Progenitor cell of endocrine pancreas (in vitro differentiated cells): ENCODE measurements at regions not wholly inside any gene's neighbourhood (a gene's known extent, or its start where the extent isn't known, plus 50 kb on each side); places are given as distances from the start of the nearest gene placed in this dataset.
"Not testable (repeated sequence)": the region's sequence is repeated elsewhere in the genome, so short reads cannot be mapped to it uniquely, and the experiment has no call there.

Source experiments
- DNase-seq: peaks from one replicate; pipeline ENCODE4 v3.0.0; 2021; ENCODE audit warnings: low spot score; ENCODE audit not compliant: unreplicated experiment
- H3K27ac Mint-ChIP-seq: 2 replicates; pipeline ENCODE4 v1.8.0; 2021; ENCODE audit warnings: mild to moderate bottlenecking, moderate library complexity, mixed read lengths
- H3K27me3 Mint-ChIP-seq: 2 replicates; pipeline ENCODE4 v1.8.0; 2021; ENCODE audit warnings: mixed read lengths
- H3K36me3 Mint-ChIP-seq: 2 replicates; pipeline ENCODE4 v1.8.0; 2022; ENCODE audit warnings: mixed read lengths; ENCODE audit not compliant: insufficient read depth
- H3K4me1 Mint-ChIP-seq: 2 replicates; pipeline ENCODE4 v1.8.0; 2021; ENCODE audit warnings: low read depth, mixed read lengths
- H3K4me3 Mint-ChIP-seq: 2 replicates; pipeline ENCODE4 v1.8.0; 2021; ENCODE audit warnings: low read depth, mild to moderate bottlenecking, moderate library complexity, mixed read lengths
- H3K9me3 Mint-ChIP-seq: 2 replicates; pipeline ENCODE4 v1.8.0; 2021; ENCODE audit warnings: low read depth, mixed read lengths
- TF ChIP-seq, protein P1 (sequence below): fragments of 200-600 bp; sonication (generic); IDR thresholded peaks from one replicate; pipeline ENCODE4 v1.5.0; 2021; ENCODE audit warnings: antibody characterized with exemption, mild to moderate bottlenecking; ENCODE audit not compliant: unreplicated experiment

DNA sequence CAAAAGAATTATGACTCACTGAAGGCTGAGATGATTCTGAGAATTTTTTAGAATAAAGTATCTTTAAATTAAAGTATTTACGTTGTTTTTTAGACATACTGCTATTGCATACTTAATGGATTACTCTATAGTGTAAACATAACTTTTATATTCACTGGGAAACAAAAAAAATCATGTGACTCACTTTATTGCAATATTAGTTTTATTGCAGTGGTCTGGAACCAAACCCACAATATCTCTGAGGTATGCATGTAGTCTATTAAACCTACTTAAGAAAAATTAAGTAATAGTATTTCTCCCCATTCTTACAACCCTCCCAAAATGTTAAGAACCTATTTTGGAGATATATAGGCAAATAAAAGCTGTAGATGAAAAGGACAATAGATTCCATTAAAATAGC is 142.9 kb upstream of the ZNF521 start:
- Mint-ChIP-seq H3K27ac (no peak overlapping the region), H3K4me3 (no peak overlapping the region), H3K27me3 (peaks cover 24% of the 10 kb centered on the region), H3K9me3 (peaks cover 13% of the 10 kb centered on the region), H3K36me3 (no peaks in the 10 kb centered on the region), H3K4me1 (peaks cover 1% of the 10 kb centered on the region)
- DNase-seq = no peak
- TF ChIP-seq, protein P1, sequence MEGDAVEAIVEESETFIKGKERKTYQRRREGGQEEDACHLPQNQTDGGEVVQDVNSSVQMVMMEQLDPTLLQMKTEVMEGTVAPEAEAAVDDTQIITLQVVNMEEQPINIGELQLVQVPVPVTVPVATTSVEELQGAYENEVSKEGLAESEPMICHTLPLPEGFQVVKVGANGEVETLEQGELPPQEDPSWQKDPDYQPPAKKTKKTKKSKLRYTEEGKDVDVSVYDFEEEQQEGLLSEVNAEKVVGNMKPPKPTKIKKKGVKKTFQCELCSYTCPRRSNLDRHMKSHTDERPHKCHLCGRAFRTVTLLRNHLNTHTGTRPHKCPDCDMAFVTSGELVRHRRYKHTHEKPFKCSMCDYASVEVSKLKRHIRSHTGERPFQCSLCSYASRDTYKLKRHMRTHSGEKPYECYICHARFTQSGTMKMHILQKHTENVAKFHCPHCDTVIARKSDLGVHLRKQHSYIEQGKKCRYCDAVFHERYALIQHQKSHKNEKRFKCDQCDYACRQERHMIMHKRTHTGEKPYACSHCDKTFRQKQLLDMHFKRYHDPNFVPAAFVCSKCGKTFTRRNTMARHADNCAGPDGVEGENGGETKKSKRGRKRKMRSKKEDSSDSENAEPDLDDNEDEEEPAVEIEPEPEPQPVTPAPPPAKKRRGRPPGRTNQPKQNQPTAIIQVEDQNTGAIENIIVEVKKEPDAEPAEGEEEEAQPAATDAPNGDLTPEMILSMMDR = no peak

GRCh38 chr18:25493401-25493800 is 141.4 kb upstream of the ZNF521 start:
- H3K9me3 Mint-ChIP-seq = peaks cover 10% of the 10 kb centered on the region
- no peak overlapping the region for H3K27ac Mint-ChIP-seq
- no peak overlapping the region for H3K4me3 Mint-ChIP-seq
- DNase-seq = no peak
- H3K36me3 Mint-ChIP-seq = no peaks in the 10 kb centered on the region
- TF ChIP-seq, protein P1 = no peak
- H3K27me3 Mint-ChIP-seq = peaks cover 24% of the 10 kb centered on the region
- H3K4me1 Mint-ChIP-seq = peaks cover 1% of the 10 kb centered on the region

DNA sequence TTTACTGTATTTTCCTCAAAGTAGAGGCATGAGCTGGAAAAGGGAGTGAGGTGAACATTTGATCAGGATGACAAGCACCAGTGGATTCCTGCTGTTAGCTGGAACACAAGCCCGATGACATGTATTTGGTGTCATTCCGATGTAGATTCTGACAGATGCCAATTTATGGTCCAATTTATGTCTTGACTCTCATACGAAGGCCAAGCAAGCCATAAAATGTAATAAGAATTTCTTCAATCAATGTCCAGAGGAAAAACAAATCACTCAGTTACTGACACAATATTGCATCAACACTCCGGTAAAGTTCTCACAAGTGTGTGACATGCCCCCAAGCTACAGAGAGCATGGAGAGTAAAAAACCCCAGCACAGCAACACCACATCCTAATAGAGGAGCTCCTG is 138.3 kb upstream of the ZNF521 start:
- Mint-ChIP-seq H3K4me1 (no peaks in the 10 kb centered on the region), H3K9me3 (peaks cover 10% of the 10 kb centered on the region), H3K4me3 (no peak overlapping the region), H3K36me3 (no peaks in the 10 kb centered on the region), H3K27me3 (peaks cover 11% of the 10 kb centered on the region), H3K27ac (no peak overlapping the region)
- TF ChIP-seq, protein P1 = no peak
- DNase-seq = no peak

DNA sequence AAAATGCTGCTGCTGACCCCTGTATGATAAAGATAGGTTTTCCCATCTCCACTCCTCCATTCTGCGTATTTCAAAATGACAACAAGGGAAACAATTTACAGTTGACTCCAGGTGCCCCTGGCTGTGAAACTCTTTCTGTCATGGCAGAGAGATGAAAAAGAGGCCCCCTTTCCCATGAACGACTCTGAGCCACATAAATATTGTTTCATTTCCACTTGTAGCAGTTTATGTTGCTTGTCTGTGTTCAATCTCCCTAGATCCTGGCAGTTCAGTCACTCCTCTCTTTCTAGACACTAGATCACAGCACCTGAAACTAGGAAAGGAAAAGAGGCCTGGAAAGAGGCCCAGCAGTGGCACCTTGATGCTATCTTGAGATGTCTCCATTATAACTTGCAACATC is 121.0 kb upstream of the ZNF521 start:
- Mint-ChIP-seq H3K9me3 (no peaks in the 10 kb centered on the region), H3K4me1 (no peaks in the 10 kb centered on the region), H3K27me3 (peaks cover 11% of the 10 kb centered on the region), H3K27ac (no peak overlapping the region), H3K4me3 (no peak overlapping the region), H3K36me3 (no peaks in the 10 kb centered on the region)
- TF ChIP-seq, protein P1 = no peak
- no peak for DNase-seq

- H3K4me1 Mint-ChIP-seq, H3K4me3 Mint-ChIP-seq, H3K36me3 Mint-ChIP-seq, H3K27ac Mint-ChIP-seq, DNase-seq, H3K9me3 Mint-ChIP-seq: not testable (repeated sequence)
- peaks cover 11% of the 10 kb centered on the region for H3K27me3 Mint-ChIP-seq
Observed at GRCh38 chr18:25470756-25471524, 119.0 kb upstream of the ZNF521 start.

- Mint-ChIP-seq H3K4me3 (no peak overlapping the region), H3K9me3 (no peaks in the 10 kb centered on the region), H3K27ac (no peak overlapping the region), H3K27me3 (peaks cover 11% of the 10 kb centered on the region), H3K36me3 (no peaks in the 10 kb centered on the region), H3K4me1 (no peaks in the 10 kb centered on the region)
- no peak for DNase-seq
- TF ChIP-seq, protein P1 = no peak
Observed at GRCh38 chr18:25470062-25470461, 118.1 kb upstream of the ZNF521 start.
